LHCN-M2 (cell line): ENCODE measurements at regions not wholly inside any gene's neighbourhood (a gene's known extent, or its start where the extent isn't known, plus 50 kb on each side); places are given as distances from the start of the nearest gene placed in this dataset.
"Not testable (repeated sequence)": the region's sequence is repeated elsewhere in the genome, so short reads cannot be mapped to it uniquely, and the experiment has no call there.

Experiments
- DNase-seq: peaks from one replicate; pipeline ENCODE4 v3.0.0-alpha.2; 2012; ENCODE audit warnings: low read depth

DNA sequence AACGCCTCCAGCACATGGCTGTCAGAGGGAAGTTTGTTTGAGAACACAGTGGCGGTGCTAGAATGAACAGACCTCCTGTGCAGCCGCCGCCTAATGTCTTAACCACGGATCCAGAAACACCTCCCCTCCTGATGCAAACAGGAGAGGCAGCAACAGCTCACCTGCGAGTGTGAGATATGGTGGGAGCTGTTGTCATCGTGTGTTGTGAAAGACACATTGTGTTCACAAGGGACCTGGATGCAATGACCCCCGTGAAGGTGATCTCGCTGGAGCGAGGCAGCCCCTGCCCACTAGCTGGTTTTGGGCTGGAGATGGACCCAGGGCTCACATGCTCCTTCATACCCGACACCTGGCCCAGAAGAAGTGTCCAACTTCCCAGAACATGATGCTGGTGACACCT is 315.3 kb upstream of the C1orf174 start:
- DNase-seq, result no peak

DNA sequence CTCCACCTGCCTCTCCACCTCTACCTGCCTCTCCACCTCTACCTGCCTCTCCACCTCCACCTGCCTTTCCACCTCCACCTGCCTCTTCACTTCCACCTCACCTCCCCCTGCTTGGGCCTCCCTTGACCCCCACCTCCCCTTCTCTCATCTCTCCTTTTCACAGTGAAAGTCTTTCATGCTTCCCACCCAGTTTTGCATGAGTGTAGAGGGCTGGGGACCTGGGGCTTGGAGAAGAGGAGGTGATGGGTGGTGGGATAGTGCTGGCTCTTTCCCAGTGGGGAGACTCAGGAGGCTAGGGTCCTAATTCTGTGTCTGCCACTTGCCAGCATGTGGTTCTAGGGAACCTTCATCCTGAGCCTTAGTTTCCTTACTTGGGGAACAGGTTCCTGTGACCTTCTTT is 316.2 kb upstream of the C1orf174 start:
- DNase-seq, result no peak

- no peak for DNase-seq
These were observed 318.5 kb upstream of the C1orf174 start for GRCh38 chr1:4218619-4219018.

DNA sequence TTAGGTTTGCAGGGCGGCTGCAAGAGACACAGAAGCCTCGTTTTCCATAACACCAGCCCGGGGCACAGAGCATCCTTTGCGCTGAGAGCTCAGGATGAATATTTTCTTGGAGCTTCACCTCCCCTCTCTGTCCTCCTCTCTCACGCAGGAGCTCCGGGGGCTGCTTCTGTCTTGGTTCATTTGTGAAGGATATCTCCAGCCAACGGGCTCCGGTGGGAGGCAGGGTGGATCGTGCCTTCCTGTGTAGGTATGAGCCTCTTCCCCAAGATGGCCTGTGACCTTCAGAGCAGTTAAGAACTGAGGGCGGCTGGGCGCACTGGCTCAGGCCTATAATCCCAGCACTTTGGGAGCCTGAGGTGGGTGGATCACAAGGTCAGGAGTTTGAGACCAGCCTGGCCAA is 319.0 kb upstream of the C1orf174 start:
- DNase-seq, result no peak

- no peak for DNase-seq
These were observed 319.8 kb upstream of the C1orf174 start for GRCh38 chr1:4219826-4220225.

- DNase-seq, result no peak
These were observed 320.3 kb upstream of the C1orf174 start for GRCh38 chr1:4220362-4220761.

GRCh38 chr1:4221107-4221506 is 321.0 kb upstream of the C1orf174 start:
- DNase-seq, result no peak

DNA sequence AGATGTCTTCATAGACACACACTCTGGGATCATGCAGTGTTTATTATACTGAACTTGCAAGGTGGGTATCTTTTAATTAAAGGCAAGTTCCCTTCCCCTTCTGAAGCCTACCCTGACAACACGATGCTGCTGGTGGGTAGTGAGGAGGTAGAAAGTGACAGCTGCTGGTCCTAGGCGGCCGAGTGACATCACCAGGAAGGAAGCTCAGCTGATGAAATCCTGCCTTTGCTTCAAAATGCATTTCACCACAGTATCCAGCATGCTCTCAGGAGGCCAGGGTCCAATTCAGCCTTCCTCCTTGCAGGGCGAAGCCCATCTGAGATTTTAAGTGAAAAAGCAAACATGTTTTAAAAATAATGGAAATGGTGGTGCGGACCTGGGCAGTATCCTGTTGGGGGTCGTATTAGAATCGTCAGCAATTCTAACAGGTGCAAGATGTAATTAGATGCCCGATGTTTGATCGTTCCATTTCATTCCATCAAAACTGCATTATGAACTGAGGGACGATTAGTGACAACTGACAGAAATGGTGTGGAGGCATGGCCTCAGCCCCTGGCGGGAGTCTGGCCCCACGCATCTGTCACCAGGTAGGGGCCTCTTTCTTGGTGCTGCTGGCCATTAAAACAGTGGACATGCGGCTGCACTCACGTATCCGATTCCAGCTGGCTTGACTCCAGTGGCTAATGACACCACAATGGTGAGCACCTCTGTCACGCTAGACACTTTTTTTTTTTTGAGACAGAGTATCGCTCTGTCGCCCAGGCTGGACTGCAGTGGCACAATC is 324.8 kb upstream of the C1orf174 start:
- DNase-seq, result no peak

GRCh38 chr1:4227986-4228385 is 327.9 kb upstream of the C1orf174 start:
- DNase-seq, result no peak

DNA sequence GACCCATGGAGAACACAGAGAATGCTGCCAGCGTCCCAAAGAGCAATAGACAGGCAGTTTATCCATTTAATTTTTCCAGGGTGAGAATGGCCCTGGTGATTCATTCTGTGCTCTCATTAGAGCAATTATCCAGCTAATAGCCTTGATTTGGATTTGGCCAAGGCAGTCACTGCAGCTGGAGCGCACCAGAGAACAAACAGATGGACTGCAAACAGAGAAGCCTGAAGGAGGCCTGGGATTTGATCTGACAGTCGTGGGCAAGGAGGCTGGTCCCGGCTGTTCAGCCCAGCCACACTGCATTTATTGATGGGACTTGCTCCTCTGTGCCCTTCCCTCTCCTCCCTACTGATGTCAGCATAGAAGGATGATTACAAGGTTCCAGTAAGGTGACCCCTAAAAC is 353.9 kb upstream of the C1orf174 start:
- DNase-seq, result no peak

- no peak for DNase-seq
These were observed 356.3 kb upstream of the C1orf174 start for GRCh38 chr1:4256351-4256750.

GRCh38 chr1:4258146-4258777 is 358.2 kb upstream of the C1orf174 start:
- DNase-seq, result not testable (repeated sequence)

GRCh38 chr1:4261327-4261726 is 361.3 kb upstream of the C1orf174 start:
- DNase-seq, result no peak

GRCh38 chr1:4262665-4263064 is 362.6 kb upstream of the C1orf174 start:
- DNase-seq, result no peak

DNA sequence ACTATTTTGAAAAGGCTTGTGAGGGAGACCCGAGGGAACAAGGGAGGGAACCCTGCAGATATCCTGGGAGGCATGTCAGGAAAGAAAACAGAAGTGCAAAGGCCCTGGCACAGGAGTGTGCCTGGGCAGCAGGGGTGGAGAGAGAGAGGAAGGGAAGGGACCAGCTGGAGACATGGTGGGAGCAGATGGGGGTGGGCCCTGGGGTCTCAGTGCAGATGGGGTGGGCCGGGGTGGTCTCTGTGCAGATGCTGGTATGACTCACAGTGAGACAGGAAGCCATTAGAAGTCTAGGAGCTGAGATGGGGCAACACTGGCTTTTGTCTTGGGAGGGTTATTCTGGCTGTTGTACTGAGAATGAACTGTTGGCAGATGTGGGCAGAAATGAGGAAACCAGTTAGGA is 363.6 kb upstream of the C1orf174 start:
- no peak for DNase-seq

DNA sequence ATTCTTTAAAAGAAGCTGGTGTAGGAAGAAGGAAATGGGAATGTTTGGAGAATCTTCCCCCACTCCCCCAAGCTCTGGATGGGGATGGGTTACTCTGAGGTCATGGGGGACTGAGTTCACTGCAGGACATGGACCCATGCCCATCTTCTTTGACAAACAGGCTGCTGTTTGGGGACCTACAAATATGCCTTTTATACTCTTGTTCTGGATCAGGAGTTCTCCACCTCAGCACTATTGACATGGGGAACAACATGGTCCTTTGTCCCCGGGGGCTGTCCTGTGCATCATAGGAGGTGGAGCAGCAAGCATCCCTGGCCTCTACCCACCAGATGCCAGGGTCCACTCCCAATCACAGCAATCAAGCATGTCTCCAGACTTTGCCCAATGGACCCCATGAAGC is 365.8 kb upstream of the C1orf174 start:
- DNase-seq, result no peak

DNA sequence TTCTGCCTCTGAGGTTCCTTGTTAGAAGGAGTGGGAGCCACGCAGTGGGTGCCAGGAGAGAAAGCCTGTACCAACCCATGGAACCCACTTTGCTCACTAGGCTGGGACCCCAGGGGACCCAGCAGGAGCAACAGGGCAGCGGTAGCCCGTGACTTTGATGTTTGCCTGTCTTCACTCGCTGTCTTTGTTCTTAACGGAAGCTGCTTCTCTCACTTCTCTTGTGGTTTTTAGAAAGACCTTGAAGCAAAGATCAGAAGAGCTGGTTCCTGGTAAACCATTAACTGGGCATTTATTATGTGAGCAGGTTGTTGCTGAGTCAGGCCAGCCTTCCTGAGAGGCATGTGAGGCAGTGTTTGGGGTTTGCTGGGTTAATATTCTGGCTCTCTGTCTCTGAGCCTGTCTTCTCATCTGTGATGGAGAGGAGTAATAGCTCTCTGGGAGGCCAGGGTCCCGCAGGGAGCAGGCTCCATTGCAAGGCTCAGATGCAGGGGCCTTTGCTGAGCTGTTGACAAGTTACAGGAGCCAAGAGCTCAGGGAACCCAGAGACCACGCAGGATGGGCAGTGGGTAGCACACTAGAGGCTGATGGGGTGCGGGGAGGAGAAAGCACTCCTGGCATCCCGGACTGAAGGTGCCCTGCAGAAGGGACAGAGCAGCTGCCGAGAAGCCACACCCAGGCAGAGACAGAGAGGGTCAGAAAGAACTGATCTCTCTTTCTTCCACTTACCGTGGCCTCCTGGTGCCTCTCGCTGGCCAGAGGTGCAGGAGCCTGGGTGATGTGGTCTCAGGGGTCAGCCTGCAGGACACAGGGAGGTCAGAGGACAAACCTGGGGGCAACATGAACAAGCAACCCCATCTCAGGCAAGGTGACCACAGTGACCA is 367.5 kb upstream of the C1orf174 start:
- no peak for DNase-seq

DNA sequence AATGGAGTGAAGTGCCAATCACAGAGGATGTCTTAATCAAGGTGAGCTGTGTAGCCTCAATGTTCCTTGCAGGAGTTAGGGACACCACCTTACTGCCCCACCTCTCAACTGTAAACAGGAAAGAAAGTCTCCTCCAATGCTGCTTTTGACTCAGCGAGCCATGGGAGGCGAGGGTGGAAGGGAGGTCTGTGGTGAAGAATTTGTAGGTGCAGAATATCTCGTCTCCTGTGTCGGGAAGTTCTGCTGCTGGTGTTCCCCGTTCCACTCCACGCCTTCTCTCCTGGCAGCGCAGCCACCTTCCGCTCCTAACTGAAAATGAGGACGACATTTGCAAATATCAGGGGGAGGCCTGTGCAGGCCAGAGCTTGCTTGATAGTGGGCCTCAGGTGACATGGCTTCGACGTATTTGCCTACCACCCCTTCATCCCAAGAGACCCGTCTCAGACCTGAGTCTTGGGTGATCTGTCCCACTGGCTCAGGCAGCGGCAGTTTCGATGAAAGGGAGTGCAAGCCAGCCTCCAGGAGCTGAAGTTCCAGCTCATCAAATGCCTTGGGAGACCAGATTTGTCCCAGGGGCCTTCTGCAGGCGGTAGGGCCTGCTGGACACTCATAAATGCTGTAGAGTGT is 368.3 kb upstream of the C1orf174 start:
- DNase-seq, result no peak

- DNase-seq, result no peak
These were observed 368.8 kb upstream of the C1orf174 start for GRCh38 chr1:4268889-4269284.

DNA sequence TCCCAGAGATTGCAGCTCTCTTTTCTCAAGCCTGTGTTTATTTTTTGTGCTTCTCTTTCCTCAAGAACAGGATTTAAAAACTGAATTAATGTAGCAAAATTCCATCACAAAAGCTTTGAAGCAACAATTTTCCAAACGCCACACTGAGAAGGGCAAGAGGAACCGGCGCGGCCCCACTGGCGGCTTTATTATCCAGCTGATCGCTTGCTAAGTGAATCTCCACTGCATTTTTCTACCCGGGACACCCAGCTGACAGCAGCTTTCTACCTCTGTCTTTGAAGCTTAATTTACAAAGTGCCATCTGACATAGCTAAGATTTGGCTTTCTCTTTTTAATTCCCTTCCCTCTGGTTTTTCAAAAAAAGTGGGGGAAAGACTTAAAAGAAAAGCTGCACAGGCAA is 369.3 kb upstream of the C1orf174 start:
- no peak for DNase-seq

DNA sequence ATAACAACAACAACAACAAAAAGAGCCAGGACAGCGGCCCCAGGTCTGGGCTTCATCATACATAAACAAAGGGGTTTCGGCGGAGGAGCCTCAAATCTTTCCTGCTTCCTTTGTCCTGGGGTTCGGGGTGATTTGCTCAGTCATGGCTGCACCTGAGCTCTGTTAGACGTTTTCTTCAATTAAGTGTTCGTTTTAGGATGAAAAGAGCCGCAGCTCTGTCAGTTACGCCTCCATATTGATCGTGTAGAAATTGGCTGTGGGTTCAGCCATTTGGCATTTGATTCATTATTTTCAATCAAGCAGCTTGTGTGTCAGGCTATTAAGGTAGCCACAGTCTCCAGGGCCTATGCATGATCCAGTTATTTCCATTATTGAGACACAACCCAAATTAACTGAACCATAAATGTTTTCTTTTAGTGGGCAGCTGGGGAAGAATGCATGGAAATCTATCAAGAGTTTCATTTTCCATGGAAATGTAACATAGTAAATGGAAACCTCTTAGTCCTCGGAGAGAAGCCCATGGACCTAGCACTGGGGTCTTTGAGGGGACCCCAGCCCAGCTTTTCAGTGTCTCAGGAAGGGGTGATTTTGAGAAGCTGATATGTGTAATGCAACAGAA is 370.0 kb upstream of the C1orf174 start:
- DNase-seq, result no peak
